ENCODE measurements at regions not wholly inside any gene's neighbourhood (a gene's known extent, or its start where the extent isn't known, plus 50 kb on each side); places are given as distances from the start of the nearest gene placed in this dataset.

DNA sequence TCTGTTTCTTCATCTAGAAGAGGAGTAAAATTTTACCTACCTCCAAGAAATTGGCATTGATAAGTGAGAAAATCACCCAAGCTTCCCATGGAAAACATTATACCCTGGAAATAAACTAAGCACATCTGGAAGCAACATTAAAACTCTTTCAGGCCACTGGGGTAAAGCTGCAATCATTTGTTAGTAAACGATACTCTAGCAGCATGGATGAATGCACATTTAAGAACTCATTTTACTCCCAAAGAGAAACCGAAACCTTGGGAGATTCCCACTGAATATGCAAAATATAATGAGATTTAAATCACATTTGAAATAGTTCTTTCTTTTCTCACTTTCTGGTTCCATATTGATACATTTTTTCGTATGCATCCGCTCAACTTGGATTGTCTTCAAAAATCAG, 467.5 kb downstream of the EFNA5 start:
- TF ChIP-seq YY1 (IDR thresholded peaks at IDR 0.05; ENCODE audit: low read depth) = no peak
- no peak for TF ChIP-seq CEBPB (IDR thresholded peaks at IDR 0.05)

DNA sequence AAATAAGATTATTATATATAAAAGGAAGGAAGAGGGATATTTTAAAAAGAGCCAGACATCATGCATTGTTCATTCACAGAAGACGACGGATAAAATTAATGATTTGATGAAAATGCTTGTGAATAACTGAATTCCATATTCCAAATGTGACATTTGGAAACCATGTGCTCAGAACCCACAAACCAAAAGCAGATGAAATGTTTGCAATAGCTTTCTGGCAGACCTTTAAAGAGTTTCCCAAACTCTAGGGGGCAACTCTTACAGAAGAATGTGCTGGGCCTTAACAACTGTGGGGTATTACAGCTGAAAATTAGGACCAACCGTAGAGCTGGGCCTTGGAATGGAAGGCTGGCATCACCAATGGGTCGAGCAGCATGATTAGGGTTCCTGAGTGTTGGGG, 471.0 kb downstream of the EFNA5 start:
- TF ChIP-seq EP300 (IDR thresholded peaks at IDR 0.05; ENCODE audit: borderline replicate concordance) (no peak), EGR1 (IDR thresholded peaks at IDR 0.05) (no peak), ZBTB7A (IDR thresholded peaks at IDR 0.05; ENCODE audit: low read depth) (no peak), TEAD4 (IDR thresholded peaks at IDR 0.05) (no peak), CEBPB (IDR thresholded peaks at IDR 0.05) (no peak)

DNA sequence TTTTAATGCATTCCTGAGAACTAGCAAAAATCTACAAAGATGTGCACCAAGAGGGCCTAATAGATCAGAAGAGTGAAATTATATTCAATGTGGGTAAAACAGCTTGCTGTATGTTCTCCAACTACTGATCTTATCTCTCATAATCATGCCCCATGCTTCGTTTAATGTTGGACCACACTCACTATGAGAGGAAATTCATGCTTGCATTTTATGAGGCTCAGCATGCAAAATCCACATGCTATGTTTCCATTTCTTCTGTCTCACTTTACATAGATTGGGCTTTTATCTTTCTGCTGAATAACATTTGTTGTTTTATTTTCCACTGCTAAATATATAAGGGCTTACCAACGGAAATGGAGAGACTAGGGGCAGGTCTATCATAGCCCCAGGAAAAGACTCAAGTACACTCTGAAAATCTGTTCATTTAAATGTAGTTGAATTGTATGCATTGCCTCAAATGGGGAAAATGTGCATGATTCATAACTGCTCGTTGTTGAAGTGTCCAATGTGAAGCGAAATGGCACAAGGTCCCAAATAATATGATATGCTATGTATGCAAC, 474.2 kb downstream of the EFNA5 start:
- TF ChIP-seq NFIC (IDR thresholded peaks at IDR 0.05) = no peak
- TF ChIP-seq EGR1 (IDR thresholded peaks at IDR 0.05) = no peak
- TF ChIP-seq TAF1 (IDR thresholded peaks at IDR 0.05; ENCODE audit: low read depth) = no peak
- no peak for TF ChIP-seq FOXM1 (IDR thresholded peaks at IDR 0.05; ENCODE audit: borderline replicate concordance, low read depth)
- TF ChIP-seq YY1 (IDR thresholded peaks at IDR 0.05; ENCODE audit: low read depth) = no peak
- TF ChIP-seq, protein P1, sequence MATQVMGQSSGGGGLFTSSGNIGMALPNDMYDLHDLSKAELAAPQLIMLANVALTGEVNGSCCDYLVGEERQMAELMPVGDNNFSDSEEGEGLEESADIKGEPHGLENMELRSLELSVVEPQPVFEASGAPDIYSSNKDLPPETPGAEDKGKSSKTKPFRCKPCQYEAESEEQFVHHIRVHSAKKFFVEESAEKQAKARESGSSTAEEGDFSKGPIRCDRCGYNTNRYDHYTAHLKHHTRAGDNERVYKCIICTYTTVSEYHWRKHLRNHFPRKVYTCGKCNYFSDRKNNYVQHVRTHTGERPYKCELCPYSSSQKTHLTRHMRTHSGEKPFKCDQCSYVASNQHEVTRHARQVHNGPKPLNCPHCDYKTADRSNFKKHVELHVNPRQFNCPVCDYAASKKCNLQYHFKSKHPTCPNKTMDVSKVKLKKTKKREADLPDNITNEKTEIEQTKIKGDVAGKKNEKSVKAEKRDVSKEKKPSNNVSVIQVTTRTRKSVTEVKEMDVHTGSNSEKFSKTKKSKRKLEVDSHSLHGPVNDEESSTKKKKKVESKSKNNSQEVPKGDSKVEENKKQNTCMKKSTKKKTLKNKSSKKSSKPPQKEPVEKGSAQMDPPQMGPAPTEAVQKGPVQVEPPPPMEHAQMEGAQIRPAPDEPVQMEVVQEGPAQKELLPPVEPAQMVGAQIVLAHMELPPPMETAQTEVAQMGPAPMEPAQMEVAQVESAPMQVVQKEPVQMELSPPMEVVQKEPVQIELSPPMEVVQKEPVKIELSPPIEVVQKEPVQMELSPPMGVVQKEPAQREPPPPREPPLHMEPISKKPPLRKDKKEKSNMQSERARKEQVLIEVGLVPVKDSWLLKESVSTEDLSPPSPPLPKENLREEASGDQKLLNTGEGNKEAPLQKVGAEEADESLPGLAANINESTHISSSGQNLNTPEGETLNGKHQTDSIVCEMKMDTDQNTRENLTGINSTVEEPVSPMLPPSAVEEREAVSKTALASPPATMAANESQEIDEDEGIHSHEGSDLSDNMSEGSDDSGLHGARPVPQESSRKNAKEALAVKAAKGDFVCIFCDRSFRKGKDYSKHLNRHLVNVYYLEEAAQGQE (IDR thresholded peaks at IDR 0.05; ENCODE audit: low read depth) = no peak

DNA sequence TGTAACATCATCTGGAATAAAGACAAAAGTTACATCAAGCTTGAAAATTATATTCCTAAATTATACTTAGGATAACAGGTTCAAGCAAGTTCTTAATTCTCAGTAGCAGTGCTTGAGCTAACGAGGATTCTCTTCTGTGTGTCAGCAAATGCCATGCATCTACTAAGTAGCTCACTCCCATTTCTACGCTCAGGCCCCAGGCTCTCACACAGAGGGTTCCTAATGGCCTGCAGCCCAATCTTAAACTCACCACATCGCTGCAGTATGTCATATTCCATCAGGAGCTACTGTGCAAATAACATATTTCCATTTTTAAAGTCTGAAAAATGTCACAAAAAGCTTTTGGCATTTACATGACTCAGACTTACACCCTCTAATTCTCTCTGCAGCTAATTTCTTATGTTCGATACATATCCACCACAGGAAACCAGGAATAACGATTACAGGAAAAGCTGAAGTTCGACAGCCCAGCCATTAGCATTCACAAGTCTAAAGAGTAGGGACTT, 474.8 kb downstream of the EFNA5 start:
- TF ChIP-seq, protein P1 (IDR thresholded peaks at IDR 0.05; ENCODE audit: low read depth) = no peak
- TF ChIP-seq ZBTB7A (IDR thresholded peaks at IDR 0.05; ENCODE audit: low read depth) = no peak
- TF ChIP-seq, protein P2, sequence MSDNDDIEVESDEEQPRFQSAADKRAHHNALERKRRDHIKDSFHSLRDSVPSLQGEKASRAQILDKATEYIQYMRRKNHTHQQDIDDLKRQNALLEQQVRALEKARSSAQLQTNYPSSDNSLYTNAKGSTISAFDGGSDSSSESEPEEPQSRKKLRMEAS (IDR thresholded peaks at IDR 0.05) = no peak

DNA sequence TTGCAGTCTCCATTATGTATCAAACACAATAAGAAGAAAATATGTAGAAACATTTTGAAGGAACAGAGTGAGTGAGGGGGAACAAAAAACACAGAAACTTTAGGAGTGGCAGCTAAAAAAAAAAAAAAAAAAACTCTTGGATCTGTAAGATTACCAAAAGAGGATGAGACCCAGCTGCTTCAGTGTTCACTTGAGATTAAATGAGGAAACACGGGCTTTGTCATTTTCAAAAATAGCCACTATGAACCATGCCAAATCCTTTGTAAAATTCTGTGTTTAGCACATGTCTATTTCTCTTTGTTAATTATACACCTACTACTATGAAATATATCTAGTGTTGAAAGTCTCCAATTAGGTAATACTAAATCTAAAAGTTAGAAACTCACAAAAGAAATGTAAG, 485.9 kb downstream of the EFNA5 start:
- TF ChIP-seq EP300 (IDR thresholded peaks at IDR 0.05; ENCODE audit: borderline replicate concordance) (no peak), CREB1 (IDR thresholded peaks at IDR 0.05; ENCODE audit: low read depth) (no peak), ZBTB7A (IDR thresholded peaks at IDR 0.05; ENCODE audit: low read depth) (no peak), TCF12 (IDR thresholded peaks at IDR 0.05; ENCODE audit: low read depth) (no peak), FOXM1 (IDR thresholded peaks at IDR 0.05; ENCODE audit: borderline replicate concordance, low read depth) (no peak), RAD21 (IDR thresholded peaks at IDR 0.05; ENCODE audit: low read depth) (no peak), TAF1 (IDR thresholded peaks at IDR 0.05; ENCODE audit: low read depth) (no peak), NFIC (IDR thresholded peaks at IDR 0.05) (no peak), CEBPB (IDR thresholded peaks at IDR 0.05) (no peak), YY1 (IDR thresholded peaks at IDR 0.05; ENCODE audit: low read depth) (no peak), TEAD4 (IDR thresholded peaks at IDR 0.05) (no peak), EGR1 (IDR thresholded peaks at IDR 0.05) (no peak)
- TF ChIP-seq, protein P1 (IDR thresholded peaks at IDR 0.05; ENCODE audit: low read depth) = no peak
- TF ChIP-seq, protein P2 (IDR thresholded peaks at IDR 0.05) = no peak
- TF ChIP-seq, protein P3, sequence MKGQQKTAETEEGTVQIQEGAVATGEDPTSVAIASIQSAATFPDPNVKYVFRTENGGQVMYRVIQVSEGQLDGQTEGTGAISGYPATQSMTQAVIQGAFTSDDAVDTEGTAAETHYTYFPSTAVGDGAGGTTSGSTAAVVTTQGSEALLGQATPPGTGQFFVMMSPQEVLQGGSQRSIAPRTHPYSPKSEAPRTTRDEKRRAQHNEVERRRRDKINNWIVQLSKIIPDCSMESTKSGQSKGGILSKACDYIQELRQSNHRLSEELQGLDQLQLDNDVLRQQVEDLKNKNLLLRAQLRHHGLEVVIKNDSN (IDR thresholded peaks at IDR 0.05) = no peak

DNA sequence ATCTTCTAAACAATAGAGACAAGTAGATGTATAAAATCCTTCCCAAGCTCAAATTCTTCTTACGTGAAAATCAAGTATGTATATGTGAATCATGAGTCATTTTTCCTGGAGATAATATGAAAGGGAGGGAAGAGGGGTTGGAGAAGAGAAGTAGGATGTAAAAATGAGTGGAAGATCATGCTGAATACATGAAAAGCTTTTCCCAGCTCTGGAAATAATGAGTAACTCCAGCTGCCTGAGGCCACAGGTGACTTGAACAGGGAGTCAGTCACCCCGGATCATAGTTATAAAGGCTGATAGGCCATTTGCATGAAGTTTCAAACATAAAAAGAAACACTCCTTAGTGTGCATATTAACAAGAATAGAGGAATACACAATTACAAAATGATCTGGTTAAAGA, 486.7 kb downstream of the EFNA5 start:
- TF ChIP-seq CREB1 (IDR thresholded peaks at IDR 0.05; ENCODE audit: low read depth) = no peak
